ENCODE measurements at regions not wholly inside any gene's neighbourhood (a gene's known extent, or its start where the extent isn't known, plus 50 kb on each side); places are given as distances from the start of the nearest gene placed in this dataset.
"Not testable (repeated sequence)": the region's sequence is repeated elsewhere in the genome, so short reads cannot be mapped to it uniquely, and the experiment has no call there.

- WGBS (ENCODE audit: low lambda C conversion rate, missing lambda C conversion rate): 100% methylated on average over 1 of the region's 1 CpG
- Histone ChIP-seq H3K27ac (no peak overlapping the region), H3K4me2 (no peak overlapping the region), H3K79me2 (no peaks in the 10 kb centered on the region), H3K9me3 (ENCODE audit: low read depth) (no peaks in the 10 kb centered on the region), H4K20me1 (ENCODE audit: insufficient read depth, poor library complexity, severe bottlenecking) (no peaks in the 10 kb centered on the region), H2AFZ (no peak overlapping the region), H3K27me3 (no peaks in the 10 kb centered on the region), H3K4me1 (ENCODE audit: insufficient read depth) (no peaks in the 10 kb centered on the region), H3K4me3 (no peak overlapping the region), H3K9me2 (replicated peaks; ENCODE audit: insufficient read depth) (no peaks in the 10 kb centered on the region), H3K36me3 (replicated peaks; ENCODE audit: insufficient read depth, low read depth) (no peaks in the 10 kb centered on the region)
- DNase-seq (ENCODE audit: low spot score): no peak
- TF ChIP-seq EZH2phosphoT487 (IDR thresholded peaks at IDR 0.05; ENCODE audit: low read depth, severe bottlenecking, unreplicated experiment): no peak
- TF ChIP-seq EZH2 (IDR thresholded peaks at IDR 0.05; ENCODE audit: borderline replicate concordance): no peak
- no peak for TF ChIP-seq CTCF (IDR thresholded peaks at IDR 0.05; ENCODE audit: poor library complexity)
Observed at GRCh38 chr3:31100519-31100918, 206.1 kb upstream of the GADL1 start.

GRCh38 chr3:31101285-31101684 lies 206.8 kb upstream of the GADL1 start:
- not testable (repeated sequence) for H3K4me2 ChIP-seq; H4K20me1 ChIP-seq (ENCODE audit: insufficient read depth, poor library complexity, severe bottlenecking); H3K27ac ChIP-seq; DNase-seq (ENCODE audit: low spot score); H2AFZ ChIP-seq; H3K4me3 ChIP-seq; H3K9me2 ChIP-seq (replicated peaks; ENCODE audit: insufficient read depth); H3K36me3 ChIP-seq (replicated peaks; ENCODE audit: insufficient read depth, low read depth); H3K79me2 ChIP-seq; H3K9me3 ChIP-seq (ENCODE audit: low read depth); H3K4me1 ChIP-seq (ENCODE audit: insufficient read depth); H3K27me3 ChIP-seq
- 64% methylated on average over 1 of the region's 1 CpG for WGBS (ENCODE audit: low lambda C conversion rate, missing lambda C conversion rate)

- H3K27ac ChIP-seq: no peak overlapping the region
- no peaks in the 10 kb centered on the region for H3K27me3 ChIP-seq
- no peak overlapping the region for H2AFZ ChIP-seq
- no peaks in the 10 kb centered on the region for H3K9me3 ChIP-seq (ENCODE audit: low read depth)
- H3K4me2 ChIP-seq: no peak overlapping the region
- 85% methylated on average over 8 of the region's 8 CpGs for WGBS (ENCODE audit: low lambda C conversion rate, missing lambda C conversion rate)
- no peaks in the 10 kb centered on the region for H3K9me2 ChIP-seq (replicated peaks; ENCODE audit: insufficient read depth)
- no peak overlapping the region for H3K4me3 ChIP-seq
- no peak for DNase-seq (ENCODE audit: low spot score)
- TF ChIP-seq CTCF (IDR thresholded peaks at IDR 0.05; ENCODE audit: poor library complexity) (no peak), EZH2 (IDR thresholded peaks at IDR 0.05; ENCODE audit: borderline replicate concordance) (no peak), EZH2phosphoT487 (IDR thresholded peaks at IDR 0.05; ENCODE audit: low read depth, severe bottlenecking, unreplicated experiment) (no peak)
- H3K36me3 ChIP-seq (replicated peaks; ENCODE audit: insufficient read depth, low read depth): no peaks in the 10 kb centered on the region
- H4K20me1 ChIP-seq (ENCODE audit: insufficient read depth, poor library complexity, severe bottlenecking): no peaks in the 10 kb centered on the region
- H3K4me1 ChIP-seq (ENCODE audit: insufficient read depth): no peaks in the 10 kb centered on the region
- no peaks in the 10 kb centered on the region for H3K79me2 ChIP-seq
Observed at GRCh38 chr3:31102196-31102879, 207.9 kb upstream of the GADL1 start.

DNA sequence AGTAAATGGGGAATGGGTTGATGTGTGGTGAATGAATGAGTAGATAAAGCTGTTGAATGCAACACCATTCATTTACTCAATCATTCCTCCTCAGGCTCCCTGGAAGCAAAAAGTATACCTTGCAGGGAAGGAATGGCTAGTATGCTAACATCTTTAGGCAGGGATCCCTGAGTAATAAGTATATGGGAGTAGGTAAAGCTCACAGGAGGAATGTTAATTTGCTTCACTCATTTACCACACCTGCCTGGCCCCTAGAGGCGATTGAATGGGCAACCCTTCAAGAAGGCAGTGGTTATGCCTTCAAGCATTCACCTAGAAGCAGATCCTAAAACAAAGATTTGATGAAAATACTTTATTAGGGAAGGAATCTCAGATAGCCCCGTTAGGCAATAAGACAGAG lies 208.7 kb upstream of the GADL1 start:
- no peaks in the 10 kb centered on the region for H3K36me3 ChIP-seq (replicated peaks; ENCODE audit: insufficient read depth, low read depth)
- H3K27ac ChIP-seq: no peak overlapping the region
- no peaks in the 10 kb centered on the region for H3K27me3 ChIP-seq
- WGBS (ENCODE audit: low lambda C conversion rate, missing lambda C conversion rate): 58% methylated on average over 2 of the region's 2 CpGs
- H4K20me1 ChIP-seq (ENCODE audit: insufficient read depth, poor library complexity, severe bottlenecking): no peaks in the 10 kb centered on the region
- TF ChIP-seq EZH2 (IDR thresholded peaks at IDR 0.05; ENCODE audit: borderline replicate concordance): no peak
- TF ChIP-seq CTCF (IDR thresholded peaks at IDR 0.05; ENCODE audit: poor library complexity): no peak
- TF ChIP-seq EZH2phosphoT487 (IDR thresholded peaks at IDR 0.05; ENCODE audit: low read depth, severe bottlenecking, unreplicated experiment): no peak
- H2AFZ ChIP-seq: no peak overlapping the region
- H3K4me1 ChIP-seq (ENCODE audit: insufficient read depth): no peaks in the 10 kb centered on the region
- H3K9me3 ChIP-seq (ENCODE audit: low read depth): no peaks in the 10 kb centered on the region
- no peak overlapping the region for H3K4me2 ChIP-seq
- no peaks in the 10 kb centered on the region for H3K9me2 ChIP-seq (replicated peaks; ENCODE audit: insufficient read depth)
- H3K4me3 ChIP-seq: no peak overlapping the region
- H3K79me2 ChIP-seq: no peaks in the 10 kb centered on the region
- DNase-seq (ENCODE audit: low spot score): no peak
